Stimulated activated CD8-positive, alpha-beta memory T cell treated with anti-CD3 and anti-CD28 coated beads, Interleukin-2, amount 100 ng/mL, for 1 hour (primary cell): ENCODE measurements at regions not wholly inside any gene's neighbourhood (a gene's known extent, or its start where the extent isn't known, plus 50 kb on each side); places are given as distances from the start of the nearest gene placed in this dataset.

Experiments used
- DNase-seq, 2 donors: peaks; one replicate each; pipeline ENCODE4 v3.0.0-alpha.2; 2020; ENCODE audit warnings: low read depth in 2 of 2

GRCh38 chr22:47849576-47849975, 1087.1 kb downstream of the TBC1D22A start:
- no peak for DNase-seq

GRCh38 chr22:47848184-47848920, 1085.9 kb downstream of the TBC1D22A start:
- no peak for DNase-seq

- DNase-seq: no peak
These were observed 1084.9 kb downstream of the TBC1D22A start for GRCh38 chr22:47847131-47847890.

- no peak for DNase-seq
These were observed 1083.8 kb downstream of the TBC1D22A start for GRCh38 chr22:47846206-47846605.

GRCh38 chr22:47842119-47842518, 1079.7 kb downstream of the TBC1D22A start:
- DNase-seq: no peak

- no peak for DNase-seq
These were observed 1078.7 kb downstream of the TBC1D22A start for GRCh38 chr22:47841156-47841555.

DNA sequence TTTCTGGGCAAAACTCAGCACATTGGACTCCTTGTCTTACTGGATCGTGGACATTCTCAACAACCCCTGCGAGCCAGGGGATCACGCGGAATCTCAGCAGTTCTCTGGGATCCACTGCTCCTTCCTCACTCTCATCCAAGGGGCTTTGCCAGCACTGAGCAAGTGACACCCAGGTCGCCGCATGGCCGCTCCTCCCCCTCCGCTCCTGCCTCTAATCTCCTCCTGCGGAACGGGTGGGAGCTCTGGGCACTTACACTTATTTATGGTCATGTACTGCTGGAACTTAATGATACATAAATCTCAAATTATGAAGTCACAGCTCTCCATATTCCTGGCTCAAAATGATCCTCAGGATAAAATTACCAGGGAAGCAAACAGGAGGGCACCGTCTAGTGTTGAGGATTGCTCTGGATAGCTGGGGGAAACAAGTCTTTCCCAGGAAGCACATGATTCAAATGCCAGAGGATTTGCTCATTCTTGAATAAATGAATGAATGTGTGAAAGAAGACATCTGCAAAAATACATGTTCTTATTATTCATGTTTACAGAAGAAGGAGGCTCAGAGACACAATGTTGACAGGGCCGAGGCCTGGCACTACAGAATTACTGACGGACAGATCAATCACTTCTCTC, 1077.3 kb downstream of the TBC1D22A start:
- DNase-seq: no peak

GRCh38 chr22:47837703-47838102, 1075.3 kb downstream of the TBC1D22A start:
- no peak for DNase-seq

DNA sequence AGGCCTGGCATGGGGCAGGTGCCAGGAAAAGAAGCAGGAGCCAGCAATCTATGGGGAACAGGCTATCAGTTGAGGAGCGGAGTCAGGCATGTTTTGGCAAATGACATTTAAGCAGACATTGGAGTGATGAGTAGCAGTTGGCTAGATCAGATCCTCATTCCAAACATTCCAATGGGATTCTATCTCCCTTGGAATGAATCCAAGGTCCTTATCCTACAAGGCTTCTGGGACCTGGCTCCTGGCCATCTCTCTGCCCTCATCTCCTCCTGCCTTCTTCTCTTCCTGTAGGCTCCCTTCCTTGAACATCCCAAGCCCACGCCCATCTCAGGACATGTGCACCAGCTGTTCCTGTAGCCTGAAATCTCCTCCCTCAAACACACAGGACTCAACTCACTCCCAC, 1074.5 kb downstream of the TBC1D22A start:
- no peak for DNase-seq

GRCh38 chr22:47835726-47836125, 1073.3 kb downstream of the TBC1D22A start:
- DNase-seq: no peak

DNA sequence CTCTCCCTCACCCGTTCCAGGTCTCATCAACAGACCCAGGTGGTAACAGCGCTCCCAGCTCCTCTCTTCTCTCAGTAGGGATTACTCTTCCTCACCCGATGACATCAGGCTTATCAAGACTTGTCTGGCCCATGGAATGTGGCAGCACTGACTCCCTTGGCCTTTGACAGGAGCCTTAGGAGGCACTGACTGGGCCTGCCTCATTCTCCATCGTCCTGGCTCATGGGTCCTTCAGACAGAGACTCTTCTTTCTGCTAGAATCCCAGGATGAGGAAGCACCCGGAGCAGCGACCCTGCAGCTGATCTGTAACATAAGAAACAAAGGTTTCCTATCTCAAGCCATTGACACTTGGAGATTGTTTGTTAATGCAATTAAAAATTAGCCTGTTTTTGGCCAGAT, 1063.6 kb downstream of the TBC1D22A start:
- no peak for DNase-seq

DNA sequence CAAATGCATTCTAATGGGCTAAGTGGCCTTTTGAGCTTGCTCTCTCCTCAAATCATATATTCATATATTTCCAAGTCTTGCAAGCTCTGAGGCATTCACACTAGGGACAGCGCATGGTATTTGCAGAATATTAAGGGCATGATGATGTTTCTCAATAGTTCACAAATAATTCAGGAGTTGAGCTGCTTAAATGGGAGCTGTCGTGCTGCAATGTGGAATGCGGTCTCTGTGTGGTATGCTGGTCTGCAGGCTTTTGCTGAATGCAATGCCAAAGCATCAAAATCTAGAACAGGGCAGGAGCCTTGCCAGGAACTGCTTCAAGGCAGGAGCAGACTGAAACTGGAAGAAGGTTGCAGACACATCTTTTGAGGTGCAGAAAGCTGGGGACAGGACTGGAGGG, 1060.0 kb downstream of the TBC1D22A start:
- DNase-seq: no peak

DNA sequence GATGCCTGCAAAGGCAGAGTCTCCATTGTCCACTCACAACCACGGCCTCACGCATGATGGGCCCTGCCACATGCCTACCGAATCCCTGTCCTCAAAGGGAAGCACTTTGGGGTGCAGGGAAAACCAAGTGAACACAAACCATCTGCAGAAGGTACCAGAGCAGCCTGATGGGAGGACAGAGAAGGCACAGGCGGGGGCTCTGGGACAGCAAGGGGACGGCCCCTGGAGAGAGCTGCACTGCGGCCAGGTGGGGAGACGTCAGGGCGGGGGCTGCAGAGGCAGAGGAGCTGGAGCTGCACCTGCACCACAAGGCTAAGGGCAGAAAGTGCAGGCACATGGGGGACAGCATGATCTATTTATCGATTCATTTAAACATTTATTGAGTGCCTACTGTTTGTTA, 1056.0 kb downstream of the TBC1D22A start:
- no peak for DNase-seq

DNA sequence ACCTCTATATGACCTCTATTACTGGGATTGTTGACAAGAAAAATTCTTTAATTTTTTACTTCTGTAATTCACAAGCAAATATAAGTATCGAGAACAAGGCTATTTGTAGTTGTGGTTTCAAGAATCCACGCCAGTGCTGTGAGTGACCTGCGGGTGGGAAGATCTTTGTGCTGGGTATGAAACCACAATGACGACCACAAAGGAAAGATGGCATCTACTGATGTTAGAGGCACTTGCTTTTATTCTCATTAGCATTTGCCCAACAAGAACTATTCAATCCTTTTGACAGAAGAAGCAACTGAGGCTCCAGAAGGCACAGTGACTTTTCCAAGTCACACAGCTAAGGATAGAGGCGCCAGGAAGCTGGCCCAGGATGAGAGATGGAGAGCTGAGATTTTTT, 1054.9 kb downstream of the TBC1D22A start:
- no peak for DNase-seq

GRCh38 chr22:47816863-47817210, 1054.4 kb downstream of the TBC1D22A start:
- DNase-seq: no peak

DNA sequence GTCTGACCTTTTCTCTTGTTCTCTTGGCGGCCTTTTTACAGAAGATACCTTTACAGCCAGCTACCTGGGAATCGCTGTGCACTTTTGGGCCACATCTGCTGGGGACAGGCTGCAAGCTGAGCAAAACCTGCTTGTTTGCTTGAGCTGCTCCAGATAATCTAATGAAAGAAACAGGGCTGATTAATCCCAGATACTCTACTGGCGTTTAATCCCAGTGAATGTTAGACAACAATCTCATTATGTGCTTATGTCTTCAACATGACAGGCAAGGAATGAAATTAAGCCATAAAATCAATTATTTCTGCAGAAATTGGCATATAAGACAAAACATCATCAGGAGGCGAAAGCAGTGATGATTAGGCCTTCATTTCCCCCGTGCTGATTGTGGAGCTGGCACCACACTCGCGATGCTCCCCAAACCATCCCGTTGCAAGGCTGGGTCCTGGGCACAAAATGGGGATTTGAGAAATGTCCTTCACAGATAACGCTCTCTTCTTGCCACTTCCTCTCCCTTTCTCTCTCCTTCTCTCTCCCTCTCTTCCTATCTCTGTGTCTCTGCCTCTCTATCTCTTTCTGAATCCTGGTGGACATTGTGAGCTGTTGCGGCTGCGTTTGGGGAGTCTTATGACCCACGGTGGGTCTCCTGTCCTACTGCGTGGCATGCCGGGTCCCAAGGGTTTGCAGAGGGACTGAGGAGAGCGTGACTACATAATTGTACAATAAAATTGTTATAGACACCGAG, 1053.8 kb downstream of the TBC1D22A start:
- no peak for DNase-seq

DNA sequence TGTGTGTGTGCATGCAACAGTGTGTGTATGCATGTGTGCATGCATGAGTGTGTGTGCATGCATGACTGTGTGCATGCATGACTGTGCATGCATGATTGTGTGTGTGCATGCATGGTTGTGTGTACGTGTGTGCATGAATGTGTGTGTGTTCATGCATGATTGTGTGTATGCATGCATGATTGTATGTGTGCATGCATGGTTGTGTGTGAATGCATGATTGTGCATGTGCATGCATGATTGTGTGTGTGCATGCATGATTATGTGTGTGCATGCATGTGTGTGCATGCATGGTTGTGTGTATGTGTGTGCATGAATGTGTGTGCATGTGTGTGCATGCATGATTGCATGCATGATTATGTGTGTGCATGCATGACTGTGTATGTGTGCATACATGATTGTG, 1052.0 kb downstream of the TBC1D22A start:
- DNase-seq: no peak

DNA sequence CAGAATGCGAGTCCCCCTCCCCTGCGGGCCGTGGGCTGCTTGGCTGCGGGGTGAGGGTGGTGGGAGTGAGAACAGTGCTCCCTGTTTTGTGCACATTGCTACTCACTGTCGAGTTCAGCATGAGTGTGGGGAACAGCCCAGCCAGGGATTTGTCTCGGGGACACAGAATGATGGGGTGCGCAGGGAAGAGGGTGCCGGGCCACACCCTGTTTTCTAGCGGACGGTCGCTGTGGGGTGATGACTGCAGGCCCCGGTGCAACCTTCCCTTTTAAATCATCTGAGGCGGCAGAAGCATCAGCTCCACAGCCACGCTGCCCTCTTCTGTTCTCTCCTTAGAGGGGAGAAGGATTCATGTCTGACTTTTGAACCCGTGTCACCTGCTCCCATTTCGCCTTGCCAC, 1051.2 kb downstream of the TBC1D22A start:
- DNase-seq: no peak

- DNase-seq: no peak
These were observed 1049.5 kb downstream of the TBC1D22A start for GRCh38 chr22:47811971-47812370.

DNA sequence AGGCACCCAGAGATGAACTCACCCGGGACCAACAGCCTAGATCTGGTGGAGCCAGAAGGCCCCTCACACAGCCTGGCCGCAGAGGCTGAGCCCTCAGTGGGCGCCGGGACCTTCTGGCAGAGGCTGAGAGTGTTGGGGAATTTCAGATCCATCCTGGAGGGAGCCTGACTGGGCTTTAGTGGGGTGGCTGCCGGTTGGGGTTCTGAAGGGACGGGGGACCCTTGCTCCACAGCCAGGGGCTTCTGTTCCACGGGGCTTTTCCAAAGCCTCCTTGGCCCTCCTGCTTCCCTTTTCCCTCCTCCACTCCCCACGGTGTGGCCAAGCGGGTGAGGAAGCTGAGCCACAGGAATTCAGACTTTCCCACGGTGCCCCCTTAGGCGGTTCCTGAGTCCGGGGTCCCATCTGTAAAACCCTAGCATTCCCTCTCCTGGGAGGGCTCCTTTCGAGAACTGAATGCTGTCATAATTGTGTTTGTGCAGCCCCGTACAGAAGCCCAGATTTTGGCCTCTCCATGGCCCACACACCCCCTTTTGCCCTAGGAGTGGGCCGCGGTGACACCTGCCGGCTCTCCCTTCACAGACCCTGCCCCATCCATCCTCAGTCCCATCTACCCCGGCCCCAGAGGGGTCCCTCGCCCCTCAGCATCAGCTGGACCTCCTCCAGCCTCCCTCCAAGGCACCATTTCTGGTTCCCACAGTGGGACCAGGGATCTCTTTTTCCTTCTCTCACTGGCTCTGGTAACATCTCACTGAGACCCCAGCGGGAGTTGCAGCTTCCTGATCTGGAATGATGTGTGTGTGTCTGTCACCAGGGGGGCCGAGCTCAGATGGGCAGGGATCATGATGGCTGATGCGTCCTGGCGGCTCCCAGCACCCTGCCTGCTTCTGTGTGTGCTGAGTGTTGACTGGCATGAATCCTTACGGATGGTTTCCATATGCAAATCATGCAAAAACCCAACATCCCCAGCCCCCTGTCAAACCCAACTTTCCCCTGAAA, 1048.4 kb downstream of the TBC1D22A start:
- no peak for DNase-seq
